ENCODE measurements at regions not wholly inside any gene's neighbourhood (a gene's known extent, or its start where the extent isn't known, plus 50 kb on each side); places are given as distances from the start of the nearest gene placed in this dataset.

DNA sequence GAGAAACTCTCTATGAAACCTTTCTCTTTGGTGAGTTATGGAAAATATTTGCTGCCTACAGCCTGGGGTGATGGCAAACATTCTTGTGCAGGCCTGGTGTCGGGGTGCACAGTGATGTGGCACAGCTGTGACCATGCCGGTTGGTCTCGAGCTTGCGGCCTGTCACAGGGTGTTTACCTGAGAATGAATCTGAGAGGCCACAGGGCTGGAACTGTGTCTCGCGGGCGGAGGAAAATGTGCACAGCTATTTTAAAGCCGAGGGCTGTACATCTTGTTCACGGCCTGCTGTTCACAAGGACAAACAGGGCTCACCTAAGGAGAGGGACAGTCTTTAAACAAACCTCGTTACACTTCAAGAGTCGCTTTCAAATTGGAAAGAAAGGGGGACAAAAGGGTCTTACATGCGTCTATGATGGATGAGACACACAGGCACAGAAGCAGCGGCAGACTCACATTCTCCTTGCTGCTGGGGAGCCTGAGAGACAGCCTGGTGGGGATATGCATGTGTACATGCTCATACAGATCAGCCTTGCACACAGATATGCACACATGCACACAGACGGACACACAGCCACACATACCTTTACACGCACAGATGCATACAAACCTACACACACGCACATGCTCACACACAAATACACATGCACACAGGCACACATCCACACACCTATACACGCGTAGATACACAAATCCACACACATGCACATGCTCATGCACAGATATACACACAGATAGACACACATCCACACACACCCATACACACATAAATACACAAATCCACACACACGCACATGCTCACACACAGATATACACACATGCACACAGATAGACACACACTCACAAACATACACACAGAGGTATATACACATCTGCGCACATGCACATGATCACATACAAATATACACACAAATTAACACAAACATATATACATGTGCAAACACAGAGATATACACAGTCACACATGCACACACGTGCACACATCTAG is 69.6 kb upstream of the FOXA2 start (continued):
- TF ChIP-seq, protein P1, sequence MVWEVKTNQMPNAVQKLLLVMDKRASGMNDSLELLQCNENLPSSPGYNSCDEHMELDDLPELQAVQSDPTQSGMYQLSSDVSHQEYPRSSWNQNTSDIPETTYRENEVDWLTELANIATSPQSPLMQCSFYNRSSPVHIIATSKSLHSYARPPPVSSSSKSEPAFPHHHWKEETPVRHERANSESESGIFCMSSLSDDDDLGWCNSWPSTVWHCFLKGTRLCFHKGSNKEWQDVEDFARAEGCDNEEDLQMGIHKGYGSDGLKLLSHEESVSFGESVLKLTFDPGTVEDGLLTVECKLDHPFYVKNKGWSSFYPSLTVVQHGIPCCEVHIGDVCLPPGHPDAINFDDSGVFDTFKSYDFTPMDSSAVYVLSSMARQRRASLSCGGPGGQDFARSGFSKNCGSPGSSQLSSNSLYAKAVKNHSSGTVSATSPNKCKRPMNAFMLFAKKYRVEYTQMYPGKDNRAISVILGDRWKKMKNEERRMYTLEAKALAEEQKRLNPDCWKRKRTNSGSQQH (CRISPR knock-in tag; IDR thresholded peaks at IDR 0.05; ENCODE audit: low read depth) = no peak
- TF ChIP-seq EHMT2 (IDR thresholded peaks at IDR 0.05; ENCODE audit: borderline replicate concordance, low read depth, low read length) = no peak
- no peak for TF ChIP-seq NKX3-1 (CRISPR knock-in tag; IDR thresholded peaks at IDR 0.05)
- peak; percentile 10 for TF ChIP-seq ZNF282 (IDR thresholded peaks at IDR 0.05; ENCODE audit: partially characterized antibody)
- TF ChIP-seq ARNT (IDR thresholded peaks at IDR 0.05) = 0 out of 2 replicates have a peak, but pooled peaks have one; percentile 17
- TF ChIP-seq ZBTB7B (CRISPR knock-in tag; IDR thresholded peaks at IDR 0.05) = no peak
- peak; percentile 32; the same call in 1 of the 2 replicates for TF ChIP-seq RAD51 (IDR thresholded peaks at IDR 0.05; ENCODE audit: borderline replicate concordance)
- TF ChIP-seq, protein P2, sequence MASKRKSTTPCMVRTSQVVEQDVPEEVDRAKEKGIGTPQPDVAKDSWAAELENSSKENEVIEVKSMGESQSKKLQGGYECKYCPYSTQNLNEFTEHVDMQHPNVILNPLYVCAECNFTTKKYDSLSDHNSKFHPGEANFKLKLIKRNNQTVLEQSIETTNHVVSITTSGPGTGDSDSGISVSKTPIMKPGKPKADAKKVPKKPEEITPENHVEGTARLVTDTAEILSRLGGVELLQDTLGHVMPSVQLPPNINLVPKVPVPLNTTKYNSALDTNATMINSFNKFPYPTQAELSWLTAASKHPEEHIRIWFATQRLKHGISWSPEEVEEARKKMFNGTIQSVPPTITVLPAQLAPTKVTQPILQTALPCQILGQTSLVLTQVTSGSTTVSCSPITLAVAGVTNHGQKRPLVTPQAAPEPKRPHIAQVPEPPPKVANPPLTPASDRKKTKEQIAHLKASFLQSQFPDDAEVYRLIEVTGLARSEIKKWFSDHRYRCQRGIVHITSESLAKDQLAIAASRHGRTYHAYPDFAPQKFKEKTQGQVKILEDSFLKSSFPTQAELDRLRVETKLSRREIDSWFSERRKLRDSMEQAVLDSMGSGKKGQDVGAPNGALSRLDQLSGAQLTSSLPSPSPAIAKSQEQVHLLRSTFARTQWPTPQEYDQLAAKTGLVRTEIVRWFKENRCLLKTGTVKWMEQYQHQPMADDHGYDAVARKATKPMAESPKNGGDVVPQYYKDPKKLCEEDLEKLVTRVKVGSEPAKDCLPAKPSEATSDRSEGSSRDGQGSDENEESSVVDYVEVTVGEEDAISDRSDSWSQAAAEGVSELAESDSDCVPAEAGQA (IDR thresholded peaks at IDR 0.05; ENCODE audit: low read depth) = no peak
- TF ChIP-seq, protein P2 (CRISPR knock-in tag; IDR thresholded peaks at IDR 0.05; ENCODE audit: borderline replicate concordance) = no peak
- TF ChIP-seq SP1 (IDR thresholded peaks at IDR 0.05) = 0 out of 2 replicates have a peak, but pooled peaks have one; percentile 38
- TF ChIP-seq SP1 (CRISPR knock-in tag; IDR thresholded peaks at IDR 0.05) = no peak
- TF ChIP-seq, protein P3, sequence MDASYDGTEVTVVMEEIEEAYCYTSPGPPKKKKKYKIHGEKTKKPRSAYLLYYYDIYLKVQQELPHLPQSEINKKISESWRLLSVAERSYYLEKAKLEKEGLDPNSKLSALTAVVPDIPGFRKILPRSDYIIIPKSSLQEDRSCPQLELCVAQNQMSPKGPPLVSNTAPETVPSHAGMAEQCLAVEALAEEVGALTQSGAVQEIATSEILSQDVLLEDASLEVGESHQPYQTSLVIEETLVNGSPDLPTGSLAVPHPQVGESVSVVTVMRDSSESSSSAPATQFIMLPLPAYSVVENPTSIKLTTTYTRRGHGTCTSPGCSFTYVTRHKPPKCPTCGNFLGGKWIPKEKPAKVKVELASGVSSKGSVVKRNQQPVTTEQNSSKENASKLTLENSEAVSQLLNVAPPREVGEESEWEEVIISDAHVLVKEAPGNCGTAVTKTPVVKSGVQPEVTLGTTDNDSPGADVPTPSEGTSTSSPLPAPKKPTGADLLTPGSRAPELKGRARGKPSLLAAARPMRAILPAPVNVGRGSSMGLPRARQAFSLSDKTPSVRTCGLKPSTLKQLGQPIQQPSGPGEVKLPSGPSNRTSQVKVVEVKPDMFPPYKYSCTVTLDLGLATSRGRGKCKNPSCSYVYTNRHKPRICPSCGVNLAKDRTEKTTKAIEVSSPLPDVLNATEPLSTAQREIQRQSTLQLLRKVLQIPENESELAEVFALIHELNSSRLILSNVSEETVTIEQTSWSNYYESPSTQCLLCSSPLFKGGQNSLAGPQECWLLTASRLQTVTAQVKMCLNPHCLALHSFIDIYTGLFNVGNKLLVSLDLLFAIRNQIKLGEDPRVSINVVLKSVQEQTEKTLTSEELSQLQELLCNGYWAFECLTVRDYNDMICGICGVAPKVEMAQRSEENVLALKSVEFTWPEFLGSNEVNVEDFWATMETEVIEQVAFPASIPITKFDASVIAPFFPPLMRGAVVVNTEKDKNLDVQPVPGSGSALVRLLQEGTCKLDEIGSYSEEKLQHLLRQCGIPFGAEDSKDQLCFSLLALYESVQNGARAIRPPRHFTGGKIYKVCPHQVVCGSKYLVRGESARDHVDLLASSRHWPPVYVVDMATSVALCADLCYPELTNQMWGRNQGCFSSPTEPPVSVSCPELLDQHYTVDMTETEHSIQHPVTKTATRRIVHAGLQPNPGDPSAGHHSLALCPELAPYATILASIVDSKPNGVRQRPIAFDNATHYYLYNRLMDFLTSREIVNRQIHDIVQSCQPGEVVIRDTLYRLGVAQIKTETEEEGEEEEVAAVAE (CRISPR knock-in tag; IDR thresholded peaks at IDR 0.05; ENCODE audit: borderline replicate concordance) = no peak

Measured in HepG2 (cell line).